T-helper 9 cell (primary cell): ENCODE measurements at regions not wholly inside any gene's neighbourhood (a gene's known extent, or its start where the extent isn't known, plus 50 kb on each side); places are given as distances from the start of the nearest gene placed in this dataset.

Source experiments
- DNase-seq: peaks from one replicate; pipeline ENCODE4 v3.0.0-alpha.2; 2020

GRCh38 chr10:78549140-78549935 is 515.7 kb downstream of the RPS24 start:
- DNase-seq = no peak

DNA sequence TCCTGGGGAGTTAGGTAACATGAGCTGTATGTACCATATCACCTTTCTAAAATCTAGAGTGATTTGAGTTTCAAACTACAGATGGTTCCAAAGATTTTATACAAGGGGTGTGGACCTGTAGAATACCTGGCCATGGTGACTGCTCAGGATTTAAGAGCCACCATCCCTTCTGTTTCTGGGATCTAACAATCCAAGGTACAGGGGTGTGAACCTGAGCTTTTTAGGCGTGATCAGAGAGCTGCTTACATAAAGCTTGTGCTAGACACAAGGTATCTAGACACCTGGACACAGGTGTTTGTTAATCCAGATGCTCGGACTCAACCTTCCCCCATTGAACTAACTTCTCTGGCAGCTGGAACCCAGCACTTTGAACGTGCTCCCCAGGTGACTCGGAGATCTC is 516.4 kb downstream of the RPS24 start:
- no peak for DNase-seq

DNA sequence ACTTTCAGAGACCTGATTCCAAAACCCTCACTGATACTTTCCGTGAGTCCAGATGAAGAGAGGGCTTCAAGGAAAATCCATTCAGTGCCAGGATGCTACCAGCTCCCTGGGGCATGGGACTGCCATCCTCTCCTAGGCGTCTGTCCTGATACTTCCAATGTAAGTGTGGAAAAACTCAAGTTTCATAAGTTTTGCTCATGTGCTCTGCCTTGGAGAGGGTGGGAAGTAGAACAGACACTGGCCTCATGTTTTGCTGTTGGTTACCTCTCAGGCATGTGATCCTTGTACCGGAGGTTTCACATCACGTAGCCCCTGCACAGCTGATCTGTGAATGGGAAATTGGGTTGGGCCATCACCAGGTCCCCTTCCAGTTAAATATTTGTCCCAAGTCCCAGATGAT is 517.1 kb downstream of the RPS24 start:
- DNase-seq = no peak

GRCh38 chr10:78551184-78552005 is 517.4 kb upstream of the ZMIZ1 start:
- no peak for DNase-seq

DNA sequence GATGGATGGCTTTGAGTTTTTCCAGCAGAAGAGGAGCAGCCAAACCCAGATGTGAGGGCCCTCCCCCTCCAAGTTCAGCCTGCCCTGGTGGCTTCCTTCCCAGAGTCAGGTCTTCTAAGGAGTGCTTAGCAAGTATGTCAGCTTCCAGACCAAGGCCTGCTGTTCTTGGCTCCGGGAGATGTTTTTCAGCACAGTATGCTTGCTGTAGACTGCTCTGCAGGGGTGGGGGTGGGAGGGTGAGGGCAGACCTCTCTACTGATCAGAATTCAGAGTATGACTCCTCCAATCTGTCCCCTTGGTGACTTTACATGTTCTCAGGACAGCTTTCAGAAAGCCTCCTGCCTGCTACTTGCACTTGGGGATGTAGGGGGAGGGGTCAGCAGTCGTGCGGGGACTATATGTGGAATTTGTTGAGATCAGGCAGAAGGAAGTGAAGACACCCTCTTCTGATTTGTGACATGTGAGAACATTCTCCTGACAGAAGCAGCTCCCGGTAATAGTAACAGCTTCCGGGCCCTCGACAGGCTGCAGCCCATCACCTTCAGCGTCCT is 516.4 kb upstream of the ZMIZ1 start:
- DNase-seq = no peak

DNA sequence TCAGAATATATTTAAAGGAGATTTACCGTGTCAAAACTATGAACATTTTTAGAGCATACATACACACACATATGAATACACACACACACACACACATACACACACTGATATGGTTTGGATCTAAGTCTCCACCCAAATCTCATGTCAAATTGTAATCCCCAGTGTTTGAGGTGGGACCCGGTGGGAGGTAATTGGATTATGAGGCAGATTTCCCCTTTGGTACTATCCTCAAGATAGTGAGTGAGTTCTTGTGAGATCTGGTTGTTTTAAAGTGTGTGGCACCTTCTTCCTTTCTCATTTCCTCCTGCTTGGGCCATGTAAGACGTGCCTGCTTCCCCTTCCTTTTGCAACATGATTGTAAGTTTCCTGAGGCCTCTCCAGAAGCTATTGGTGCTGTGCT is 515.0 kb upstream of the ZMIZ1 start:
- DNase-seq = no peak

GRCh38 chr10:78555128-78555527 is 513.6 kb upstream of the ZMIZ1 start:
- DNase-seq = no peak

- DNase-seq = no peak
These were observed 511.9 kb upstream of the ZMIZ1 start for GRCh38 chr10:78556705-78557432.

DNA sequence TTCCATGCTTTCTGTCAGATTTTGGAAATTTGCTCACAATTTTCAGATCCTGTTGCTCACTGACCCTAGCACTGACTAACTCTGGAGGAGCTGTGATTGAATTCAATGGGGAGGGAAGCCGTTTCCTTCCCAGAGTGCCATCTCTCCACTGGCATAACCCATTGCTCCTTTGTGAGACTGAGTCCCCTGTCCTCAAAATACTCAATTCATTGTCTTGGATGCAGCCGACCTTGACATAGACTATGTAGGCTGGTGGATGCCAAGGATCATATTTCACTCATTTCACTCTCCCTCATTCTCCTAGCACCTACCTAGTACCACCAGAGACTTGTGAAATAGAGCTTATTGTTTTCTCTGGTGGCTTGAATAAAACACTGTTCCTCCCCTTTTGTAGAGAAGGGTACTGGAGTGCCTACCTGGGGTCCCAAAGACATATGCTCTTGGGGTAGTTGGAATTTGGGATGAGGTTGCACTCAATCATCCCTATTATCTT is 511.3 kb upstream of the ZMIZ1 start:
- DNase-seq = no peak

GRCh38 chr10:78559661-78560340 is 509.0 kb upstream of the ZMIZ1 start:
- DNase-seq = no peak

DNA sequence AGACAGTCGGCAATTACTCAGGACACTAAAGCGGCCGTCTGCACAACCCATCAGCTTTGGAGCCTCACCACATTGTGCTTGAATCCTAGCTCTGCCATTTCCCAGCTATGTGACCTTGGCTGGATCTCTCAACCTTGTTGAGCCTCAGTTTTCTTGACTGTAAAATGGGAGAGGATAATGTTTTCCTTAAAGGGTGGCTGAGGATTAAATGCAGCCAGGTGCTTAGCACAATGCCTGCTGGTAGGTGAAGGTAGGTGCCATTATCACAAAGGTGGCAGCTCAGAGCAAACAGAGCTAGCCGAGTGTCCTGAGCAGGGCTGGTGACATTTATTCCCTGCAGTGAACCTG is 508.5 kb upstream of the ZMIZ1 start:
- no peak for DNase-seq

GRCh38 chr10:78563314-78563713 is 505.5 kb upstream of the ZMIZ1 start:
- no peak for DNase-seq

GRCh38 chr10:78565841-78566240 is 502.9 kb upstream of the ZMIZ1 start:
- no peak for DNase-seq

DNA sequence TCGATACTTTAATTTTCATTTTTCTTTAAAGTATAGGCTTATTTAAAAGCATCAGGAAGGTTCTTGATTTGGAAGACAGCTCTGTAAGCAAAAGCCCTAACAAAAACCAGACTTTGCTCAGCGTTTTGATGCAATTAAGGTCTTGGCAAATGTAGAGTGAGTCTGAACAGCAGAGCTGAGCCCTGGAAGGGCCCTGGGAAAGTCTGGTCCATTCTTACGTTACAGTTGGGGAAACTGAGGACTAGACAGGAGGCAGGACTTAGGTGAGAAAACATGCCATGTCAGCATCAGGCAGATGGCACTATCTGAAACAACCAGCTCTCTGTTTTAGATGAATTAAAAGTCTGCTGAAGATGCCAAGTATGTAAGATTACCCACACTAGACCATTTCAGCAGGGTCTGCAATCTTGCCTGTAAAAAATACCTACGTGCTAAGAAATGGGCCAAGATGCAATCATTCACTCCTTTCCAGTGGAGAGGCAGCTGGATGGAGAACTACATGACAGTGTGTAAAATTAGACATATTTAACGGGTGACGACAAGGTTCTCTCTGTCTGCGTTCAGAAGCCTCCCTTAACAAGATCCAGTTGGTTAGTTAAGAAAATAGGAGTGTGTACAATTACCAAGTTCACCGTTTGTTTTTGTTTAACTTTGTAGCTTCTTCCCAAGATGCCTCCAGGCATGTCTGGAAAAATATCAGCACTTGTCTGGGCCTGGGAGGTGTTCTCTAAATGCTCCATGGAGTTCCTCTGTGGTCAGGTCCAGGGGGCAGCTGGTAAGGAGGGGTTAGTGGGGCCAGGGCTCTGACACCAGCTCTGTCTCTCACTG is 502.3 kb upstream of the ZMIZ1 start:
- no peak for DNase-seq

GRCh38 chr10:78567680-78568455 is 500.9 kb upstream of the ZMIZ1 start:
- DNase-seq = no peak

DNA sequence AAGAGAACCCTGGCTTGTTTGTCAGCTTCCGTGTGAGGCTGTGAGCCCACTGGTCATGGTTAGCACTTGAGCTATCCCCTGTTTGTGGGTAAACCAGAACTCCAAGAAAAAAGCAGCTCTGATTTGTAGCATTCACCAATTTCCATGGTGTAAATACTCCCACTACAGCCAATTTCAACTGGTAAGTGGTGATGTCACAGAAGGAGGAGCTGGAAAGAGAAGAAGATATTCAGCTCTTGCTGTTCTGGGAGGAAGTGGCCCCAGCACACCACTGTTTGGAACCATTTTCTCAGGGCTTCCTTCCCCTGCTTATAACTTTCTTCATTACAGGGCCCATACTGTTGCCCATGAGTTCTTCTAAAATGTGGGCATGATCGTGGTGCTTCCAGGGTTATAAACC is 500.1 kb upstream of the ZMIZ1 start:
- DNase-seq = no peak

DNA sequence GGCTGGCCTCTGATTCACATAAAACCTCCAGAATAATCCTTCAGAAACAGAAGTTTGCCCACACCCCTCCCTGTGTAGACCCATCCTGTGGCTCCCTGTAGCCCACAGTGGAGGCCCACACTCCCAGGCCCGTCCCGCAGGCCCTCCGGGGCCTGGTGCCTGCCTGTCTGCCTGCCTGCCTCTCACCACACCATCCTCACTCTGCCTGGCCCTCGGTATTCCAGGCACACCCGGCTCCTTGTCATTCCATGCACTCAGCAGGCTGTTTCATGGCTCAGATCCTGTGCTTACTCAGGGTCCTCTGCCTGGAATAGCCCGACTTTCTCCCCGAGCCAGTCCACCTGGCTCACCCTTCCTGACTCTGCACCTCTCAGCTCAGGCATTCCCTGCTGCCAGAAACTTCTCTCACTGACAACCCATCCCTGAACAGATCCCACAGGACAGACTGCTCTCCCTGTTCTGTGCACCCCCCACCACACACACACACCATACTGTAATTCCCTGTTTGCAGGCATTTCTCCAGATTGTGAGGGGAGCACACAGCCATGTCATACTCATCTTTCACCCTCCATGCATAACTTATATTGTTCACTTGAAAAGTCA is 498.0 kb upstream of the ZMIZ1 start:
- no peak for DNase-seq

GRCh38 chr10:78571286-78571685 is 497.5 kb upstream of the ZMIZ1 start:
- DNase-seq = no peak

GRCh38 chr10:78571891-78572290 is 496.9 kb upstream of the ZMIZ1 start:
- no peak for DNase-seq

DNA sequence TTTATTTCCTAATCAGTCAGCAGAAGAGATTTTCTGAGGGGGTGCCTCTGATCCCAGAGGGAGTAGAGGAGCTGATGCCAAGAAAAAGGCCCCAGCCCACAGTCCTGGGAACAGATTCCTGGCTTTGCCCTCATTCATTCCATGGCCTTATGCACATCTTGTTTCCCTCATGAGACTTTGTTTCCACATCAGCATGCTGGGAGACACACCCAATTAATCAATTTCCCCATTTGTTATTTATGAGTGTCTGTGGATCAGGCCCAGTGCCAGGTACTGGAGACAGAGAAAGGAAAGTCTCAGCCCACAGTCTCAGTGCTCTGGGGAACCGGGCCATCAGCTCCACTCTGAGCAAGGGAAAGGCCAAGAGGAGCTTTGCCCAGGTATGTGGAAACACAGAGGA is 496.2 kb upstream of the ZMIZ1 start:
- DNase-seq = no peak
